ACHN (cell line): ENCODE measurements at regions not wholly inside any gene's neighbourhood (a gene's known extent, or its start where the extent isn't known, plus 50 kb on each side); places are given as distances from the start of the nearest gene placed in this dataset.
A peak's percentile ranks its signal among the peaks of the same experiment; 100 is the strongest.

Source experiments
- DNase-seq: peaks from one replicate; pipeline ENCODE4 v3.0.0-alpha.2; 2015
- in situ Hi-C: cut with HindIII; loops from 2 replicates; pipeline ENCODE4 v1.10.0; 2017; ENCODE audit warnings: low sequenced_read_pairs, low pct_ligation_motif_present, low pct_unique_long_range_greater_than_20kb

GRCh38 chr13:42715909-42716308 is 65.5 kb upstream of the FAM216B start:
- DNase-seq, result no peak
- in situ Hi-C loops, result no loop called here

GRCh38 chr13:42717176-42717575 is 64.2 kb upstream of the FAM216B start:
- in situ Hi-C loops, result no loop called here
- DNase-seq, result no peak

- peak; percentile 74 for DNase-seq
- in situ Hi-C loops, result no loop called here
Measured at GRCh38 chr13:42720113-42720857, 61.1 kb upstream of the FAM216B start.

- DNase-seq, result no peak
- in situ Hi-C loops, result no loop called here
Measured at GRCh38 chr13:42720858-42721219, 60.5 kb upstream of the FAM216B start.

GRCh38 chr13:42722883-42723539 is 58.4 kb upstream of the FAM216B start:
- no peak for DNase-seq
- in situ Hi-C loops, result no loop called here

- in situ Hi-C loops, result no loop called here
- DNase-seq, result no peak
Measured at GRCh38 chr13:42728507-42729180, 52.7 kb upstream of the FAM216B start.

- in situ Hi-C loops, result no loop called here
- no peak for DNase-seq
Measured at GRCh38 chr13:42729857-42730402, 51.5 kb upstream of the FAM216B start.
